ENCODE measurements at regions not wholly inside any gene's neighbourhood (a gene's known extent, or its start where the extent isn't known, plus 50 kb on each side); places are given as distances from the start of the nearest gene placed in this dataset.
A peak's percentile ranks its signal among the peaks of the same experiment; 100 is the strongest.

DNA sequence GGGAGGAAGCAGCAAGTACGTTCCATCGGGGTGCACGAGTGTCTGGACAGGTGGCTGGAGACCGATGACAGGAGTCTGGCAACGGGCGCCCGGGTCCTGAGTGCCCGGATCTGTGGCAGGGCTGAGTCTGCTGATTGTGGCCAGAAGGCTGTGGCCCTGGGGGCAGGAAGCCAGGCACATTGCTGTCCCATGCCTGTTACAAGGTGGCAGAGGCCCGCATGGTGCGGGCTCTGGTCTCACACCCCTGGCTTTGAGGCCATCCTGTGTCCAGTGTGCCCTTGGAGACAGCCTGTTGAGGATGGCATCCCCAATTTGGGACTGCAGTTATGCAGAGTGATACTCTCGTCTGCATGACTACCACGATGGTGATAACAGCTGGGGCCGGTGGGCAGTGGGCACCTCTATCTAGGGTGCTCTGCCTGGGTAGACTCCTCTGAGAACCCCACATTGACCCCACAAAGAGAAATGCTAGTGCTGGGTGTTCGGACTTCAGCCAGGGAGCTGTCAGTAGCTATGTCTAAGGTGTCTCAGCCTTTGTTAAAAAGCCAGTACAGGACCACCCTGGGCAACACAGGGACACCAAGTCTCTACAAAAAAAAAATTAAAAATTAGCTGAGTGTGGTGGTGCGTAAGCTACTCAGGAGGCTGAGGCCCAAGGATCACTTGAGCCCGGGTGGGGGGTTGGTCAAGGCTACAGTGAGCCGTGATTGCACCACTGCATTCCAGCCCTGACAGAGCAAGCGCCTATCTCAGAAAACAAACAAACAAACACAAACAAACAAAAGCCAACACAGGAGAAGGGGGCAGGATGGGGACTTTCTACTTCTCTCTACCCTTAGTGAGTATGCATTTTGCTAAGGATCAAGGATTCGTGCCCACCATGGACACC, 88.3 kb downstream of the RHOB start (continued):
- no peak for TF ChIP-seq ZNF280D (CRISPR knock-in tag; IDR thresholded peaks at IDR 0.05)
- TF ChIP-seq, protein P1, sequence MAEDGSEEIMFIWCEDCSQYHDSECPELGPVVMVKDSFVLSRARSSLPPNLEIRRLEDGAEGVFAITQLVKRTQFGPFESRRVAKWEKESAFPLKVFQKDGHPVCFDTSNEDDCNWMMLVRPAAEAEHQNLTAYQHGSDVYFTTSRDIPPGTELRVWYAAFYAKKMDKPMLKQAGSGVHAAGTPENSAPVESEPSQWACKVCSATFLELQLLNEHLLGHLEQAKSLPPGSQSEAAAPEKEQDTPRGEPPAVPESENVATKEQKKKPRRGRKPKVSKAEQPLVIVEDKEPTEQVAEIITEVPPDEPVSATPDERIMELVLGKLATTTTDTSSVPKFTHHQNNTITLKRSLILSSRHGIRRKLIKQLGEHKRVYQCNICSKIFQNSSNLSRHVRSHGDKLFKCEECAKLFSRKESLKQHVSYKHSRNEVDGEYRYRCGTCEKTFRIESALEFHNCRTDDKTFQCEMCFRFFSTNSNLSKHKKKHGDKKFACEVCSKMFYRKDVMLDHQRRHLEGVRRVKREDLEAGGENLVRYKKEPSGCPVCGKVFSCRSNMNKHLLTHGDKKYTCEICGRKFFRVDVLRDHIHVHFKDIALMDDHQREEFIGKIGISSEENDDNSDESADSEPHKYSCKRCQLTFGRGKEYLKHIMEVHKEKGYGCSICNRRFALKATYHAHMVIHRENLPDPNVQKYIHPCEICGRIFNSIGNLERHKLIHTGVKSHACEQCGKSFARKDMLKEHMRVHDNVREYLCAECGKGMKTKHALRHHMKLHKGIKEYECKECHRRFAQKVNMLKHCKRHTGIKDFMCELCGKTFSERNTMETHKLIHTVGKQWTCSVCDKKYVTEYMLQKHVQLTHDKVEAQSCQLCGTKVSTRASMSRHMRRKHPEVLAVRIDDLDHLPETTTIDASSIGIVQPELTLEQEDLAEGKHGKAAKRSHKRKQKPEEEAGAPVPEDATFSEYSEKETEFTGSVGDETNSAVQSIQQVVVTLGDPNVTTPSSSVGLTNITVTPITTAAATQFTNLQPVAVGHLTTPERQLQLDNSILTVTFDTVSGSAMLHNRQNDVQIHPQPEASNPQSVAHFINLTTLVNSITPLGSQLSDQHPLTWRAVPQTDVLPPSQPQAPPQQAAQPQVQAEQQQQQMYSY (CRISPR knock-in tag; IDR thresholded peaks at IDR 0.05): no peak
- TF ChIP-seq, protein P2, sequence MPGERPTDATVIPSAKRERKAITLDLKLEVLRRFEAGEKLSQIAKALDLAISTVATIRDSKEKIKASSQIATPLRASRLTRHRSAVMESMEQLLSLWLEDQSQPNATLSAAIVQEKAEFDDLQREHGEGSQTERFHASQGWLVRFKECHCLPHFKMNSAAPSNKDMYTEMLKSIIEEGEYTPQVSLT (CRISPR knock-in tag; IDR thresholded peaks at IDR 0.05; ENCODE audit: borderline replicate concordance, low read depth): no peak
- TF ChIP-seq DR1 (CRISPR knock-in tag; IDR thresholded peaks at IDR 0.05): no peak
- peak; percentile 85 for TF ChIP-seq RARA (CRISPR knock-in tag; IDR thresholded peaks at IDR 0.05)
- TF ChIP-seq YEATS2 (CRISPR knock-in tag; IDR thresholded peaks at IDR 0.05; ENCODE audit: borderline replicate concordance): no peak
- no peak for TF ChIP-seq RERE (CRISPR knock-in tag; IDR thresholded peaks at IDR 0.05; ENCODE audit: low read depth)
- no peak for TF ChIP-seq GPN1 (CRISPR knock-in tag; IDR thresholded peaks at IDR 0.05; ENCODE audit: borderline replicate concordance)
- TF ChIP-seq, protein P3, sequence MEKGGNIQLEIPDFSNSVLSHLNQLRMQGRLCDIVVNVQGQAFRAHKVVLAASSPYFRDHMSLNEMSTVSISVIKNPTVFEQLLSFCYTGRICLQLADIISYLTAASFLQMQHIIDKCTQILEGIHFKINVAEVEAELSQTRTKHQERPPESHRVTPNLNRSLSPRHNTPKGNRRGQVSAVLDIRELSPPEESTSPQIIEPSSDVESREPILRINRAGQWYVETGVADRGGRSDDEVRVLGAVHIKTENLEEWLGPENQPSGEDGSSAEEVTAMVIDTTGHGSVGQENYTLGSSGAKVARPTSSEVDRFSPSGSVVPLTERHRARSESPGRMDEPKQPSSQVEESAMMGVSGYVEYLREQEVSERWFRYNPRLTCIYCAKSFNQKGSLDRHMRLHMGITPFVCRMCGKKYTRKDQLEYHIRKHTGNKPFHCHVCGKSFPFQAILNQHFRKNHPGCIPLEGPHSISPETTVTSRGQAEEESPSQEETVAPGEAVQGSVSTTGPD (CRISPR knock-in tag; IDR thresholded peaks at IDR 0.05): no peak
- TF ChIP-seq HHEX (CRISPR knock-in tag; IDR thresholded peaks at IDR 0.05): 0 out of 2 replicates have a peak, but pooled peaks have one; percentile 30

Data from HepG2 (cell line).